HUES48 (cell line): ENCODE measurements at regions not wholly inside any gene's neighbourhood (a gene's known extent, or its start where the extent isn't known, plus 50 kb on each side); places are given as distances from the start of the nearest gene placed in this dataset.

Experiments used
- H3K27ac ChIP-seq: one replicate; pipeline ENCODE4 v1.7.0; 2013; ENCODE audit warnings: low read depth, low read length, inconsistent platforms
- H3K27me3 ChIP-seq: 2 replicates; pipeline ENCODE4 v1.6.1; 2013; ENCODE audit warnings: mild to moderate bottlenecking, low read length; ENCODE audit not compliant: control insufficient read depth, insufficient read depth
- H3K36me3 ChIP-seq: 2 replicates; pipeline ENCODE4 v1.6.1; 2013; ENCODE audit warnings: low read length; ENCODE audit not compliant: control insufficient read depth, insufficient read depth
- H3K4me1 ChIP-seq: 2 replicates; pipeline ENCODE4 v1.6.1; 2013; ENCODE audit warnings: mild to moderate bottlenecking, low read length; ENCODE audit not compliant: control insufficient read depth, insufficient read depth
- H3K4me3 ChIP-seq: 2 replicates; pipeline ENCODE4 v1.5.1; 2013; ENCODE audit warnings: mild to moderate bottlenecking, low read depth, low read length
- H3K9ac ChIP-seq: 2 replicates; pipeline ENCODE4 v1.6.1; 2013; ENCODE audit warnings: mild to moderate bottlenecking, low read depth, low read length, moderate library complexity
- H3K9me3 ChIP-seq: 2 replicates; pipeline ENCODE4 v1.6.1; 2013; ENCODE audit warnings: low read length; ENCODE audit not compliant: control insufficient read depth, insufficient read depth

DNA sequence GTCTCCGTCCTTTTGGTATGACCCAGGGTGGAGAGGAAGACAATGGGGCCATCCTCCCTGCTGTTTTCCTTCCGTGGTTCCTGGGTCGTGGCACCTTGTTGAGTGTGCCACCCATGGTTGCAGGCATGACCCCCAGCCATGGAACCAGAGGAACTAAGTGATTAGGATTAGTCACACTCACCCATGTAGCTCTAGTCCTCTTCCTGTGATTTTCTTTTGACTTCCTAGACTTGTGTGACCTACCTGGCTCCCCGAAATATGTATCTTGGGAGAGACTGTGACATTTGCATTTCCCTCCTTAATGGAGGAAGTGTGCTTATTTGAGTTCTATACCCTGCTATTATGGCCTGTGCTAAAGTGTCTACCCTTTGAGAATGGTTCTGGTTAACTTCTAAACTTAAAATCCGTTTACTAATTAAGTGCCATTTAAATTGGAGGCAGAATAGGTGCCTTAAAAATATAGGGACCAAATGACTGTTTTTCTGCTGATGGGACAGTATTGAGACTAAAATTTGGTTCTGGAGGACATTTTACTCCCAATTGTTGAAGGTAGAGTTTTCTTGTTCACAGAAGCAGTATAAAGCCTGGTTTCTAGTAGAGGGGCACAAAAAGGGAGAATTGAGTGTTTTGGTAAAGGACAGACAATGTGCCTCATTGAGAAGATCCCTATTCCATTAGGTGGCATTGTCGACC lies 545.6 kb downstream of the HDGFL1 start:
- no peak overlapping the region for H3K4me3 ChIP-seq
- H3K36me3 ChIP-seq = no peaks in the 10 kb centered on the region
- H3K27me3 ChIP-seq = no peaks in the 10 kb centered on the region
- peaks cover 25% of the 10 kb centered on the region for H3K9me3 ChIP-seq
- no peaks in the 10 kb centered on the region for H3K4me1 ChIP-seq
- no peak overlapping the region for H3K9ac ChIP-seq
- H3K27ac ChIP-seq = no peak overlapping the region

DNA sequence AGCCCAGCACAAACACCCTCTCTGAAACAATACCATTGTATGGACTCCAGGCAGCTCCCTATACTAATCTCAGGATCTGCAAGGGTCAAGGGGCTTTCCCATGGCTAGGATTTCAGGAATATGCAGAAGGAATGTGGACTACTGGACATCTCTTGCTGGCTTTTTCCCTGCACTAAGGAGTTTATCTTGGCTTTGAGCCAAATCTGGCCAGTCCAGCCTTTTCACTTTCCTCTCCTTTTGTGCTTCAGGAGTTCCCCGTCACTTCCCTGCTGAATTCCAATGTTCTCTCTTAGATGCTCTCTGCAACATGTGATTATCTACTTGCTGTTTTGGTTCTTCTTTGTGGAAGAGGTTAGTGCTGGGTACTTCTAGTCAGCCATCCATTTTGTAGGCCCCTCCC lies 568.2 kb downstream of the HDGFL1 start:
- Histone ChIP-seq H3K4me3 (no peak overlapping the region), H3K9me3 (no peaks in the 10 kb centered on the region; the same call in 1 of the 2 replicates), H3K9ac (no peak overlapping the region), H3K27ac (no peak overlapping the region), H3K4me1 (no peaks in the 10 kb centered on the region), H3K27me3 (no peaks in the 10 kb centered on the region), H3K36me3 (no peaks in the 10 kb centered on the region)

DNA sequence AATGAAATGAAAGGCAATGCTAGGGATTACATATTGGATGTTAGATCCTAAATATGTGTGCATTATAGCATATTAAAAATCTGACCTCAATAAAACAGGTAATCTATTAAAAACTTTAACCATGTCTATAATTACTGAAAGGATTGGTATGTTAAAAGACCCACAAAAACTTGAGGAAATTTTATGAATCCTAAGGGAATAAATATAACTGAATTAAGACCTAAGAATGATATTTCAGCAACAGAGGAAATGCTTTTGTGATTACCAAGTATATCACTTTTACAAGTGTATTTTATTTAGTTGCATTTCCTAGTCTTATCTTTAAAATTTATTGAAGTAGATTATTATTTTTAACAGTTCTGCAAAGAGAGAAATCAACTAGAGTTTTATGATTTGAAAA lies 571.5 kb downstream of the HDGFL1 start:
- Histone ChIP-seq H3K4me3 (no peak overlapping the region), H3K27ac (no peak overlapping the region), H3K9ac (no peak overlapping the region), H3K27me3 (no peaks in the 10 kb centered on the region), H3K4me1 (no peaks in the 10 kb centered on the region), H3K9me3 (no peaks in the 10 kb centered on the region; the same call in 1 of the 2 replicates), H3K36me3 (no peaks in the 10 kb centered on the region)

DNA sequence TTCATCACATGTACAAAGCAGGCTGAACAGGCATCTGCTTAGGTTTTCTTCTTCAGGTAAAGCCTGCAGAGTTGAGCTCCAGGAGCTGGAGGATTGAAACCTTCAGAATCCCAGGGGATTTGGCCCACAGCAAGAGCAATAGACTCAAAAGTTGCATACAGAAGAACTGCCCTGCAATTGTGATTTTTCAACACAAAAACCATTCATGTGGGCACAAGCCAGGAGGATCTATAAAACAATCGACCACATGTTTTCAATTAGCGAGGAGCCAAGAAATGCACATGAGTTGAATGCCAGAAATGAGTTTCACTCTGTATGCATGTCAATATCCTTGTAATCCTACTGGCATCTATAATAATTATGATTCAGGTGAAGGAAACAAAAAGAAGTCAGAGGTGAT lies 576.4 kb downstream of the HDGFL1 start:
- H3K9ac ChIP-seq = no peak overlapping the region
- no peak overlapping the region for H3K27ac ChIP-seq

DNA sequence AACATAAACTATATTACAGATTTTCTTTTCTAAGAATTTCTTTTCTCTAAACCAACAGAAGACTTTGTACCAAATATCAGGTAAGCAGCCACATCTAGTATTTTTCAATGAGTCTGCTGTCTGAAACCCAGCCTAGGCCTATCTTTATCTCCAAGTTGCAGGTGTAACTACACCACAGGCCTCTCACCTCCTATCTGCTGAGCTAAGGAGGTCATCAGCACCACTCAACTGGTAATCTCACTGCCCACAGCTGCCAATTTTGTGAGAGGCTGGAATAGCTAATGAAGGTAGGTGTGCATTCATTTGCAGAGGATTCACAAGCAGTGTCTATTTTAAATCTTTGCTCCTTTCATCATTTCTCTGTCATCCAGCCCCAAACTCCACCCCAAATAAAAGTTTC lies 584.8 kb downstream of the HDGFL1 start:
- no peak overlapping the region for H3K9ac ChIP-seq
- H3K36me3 ChIP-seq = no peaks in the 10 kb centered on the region
- H3K27ac ChIP-seq = no peak overlapping the region
- no peaks in the 10 kb centered on the region for H3K4me1 ChIP-seq
- H3K9me3 ChIP-seq = no peaks in the 10 kb centered on the region; the same call in 1 of the 2 replicates
- H3K4me3 ChIP-seq = no peak overlapping the region
- no peaks in the 10 kb centered on the region for H3K27me3 ChIP-seq

More for the DNA sequence above, 576.4 kb downstream of the HDGFL1 start:
- no peaks in the 10 kb centered on the region for H3K4me1 ChIP-seq
- H3K27me3 ChIP-seq = no peaks in the 10 kb centered on the region
- H3K4me3 ChIP-seq = no peak overlapping the region
- no peaks in the 10 kb centered on the region for H3K9me3 ChIP-seq
- H3K36me3 ChIP-seq = no peaks in the 10 kb centered on the region

DNA sequence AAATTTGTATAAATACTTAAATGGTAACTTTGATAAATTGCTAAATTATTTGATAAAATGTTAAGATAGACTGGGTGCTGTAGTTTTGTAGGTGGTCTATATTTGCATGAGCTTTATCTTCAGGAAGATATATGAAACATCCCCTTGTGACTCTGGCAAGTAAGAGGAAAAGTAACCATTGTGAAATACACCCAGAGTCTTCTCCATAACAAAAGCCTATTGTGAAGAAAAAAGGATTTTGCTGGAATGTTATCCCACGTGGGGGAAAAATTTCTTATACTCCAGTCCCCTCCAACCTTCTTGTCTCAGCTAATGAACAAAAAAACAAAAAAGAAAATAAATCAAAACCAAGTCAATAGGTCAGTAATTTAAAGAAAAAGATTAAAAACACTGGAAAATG lies 600.7 kb downstream of the HDGFL1 start:
- Histone ChIP-seq H3K27ac (peak overlapping the region; percentile 6), H3K9me3 (peaks cover 40% of the 10 kb centered on the region), H3K4me1 (peaks cover 12% of the 10 kb centered on the region), H3K27me3 (no peaks in the 10 kb centered on the region), H3K9ac (no peak overlapping the region), H3K36me3 (no peaks in the 10 kb centered on the region), H3K4me3 (no peak overlapping the region; the same call in 1 of the 2 replicates)

DNA sequence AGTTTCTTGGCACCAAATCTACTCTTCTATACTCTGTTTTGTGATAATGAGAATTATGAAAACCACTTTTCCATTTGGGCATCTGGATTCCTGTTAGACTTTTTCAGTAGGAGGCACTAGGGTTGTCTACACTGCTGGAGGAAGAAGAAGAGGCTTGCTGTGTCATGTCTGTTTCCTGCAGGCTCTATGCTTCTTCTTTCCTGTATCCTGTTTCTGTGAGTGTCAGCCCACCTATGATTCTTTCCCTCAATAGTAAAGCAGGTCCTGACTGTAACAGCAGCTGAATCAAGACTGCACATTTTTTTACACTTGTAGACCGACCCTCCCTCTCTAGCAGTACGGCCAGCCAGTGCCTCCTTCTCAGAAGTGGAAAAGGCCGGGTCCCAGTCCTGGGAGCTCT lies 603.9 kb downstream of the HDGFL1 start:
- Histone ChIP-seq H3K27ac (no peak overlapping the region), H3K4me1 (peaks cover 12% of the 10 kb centered on the region), H3K27me3 (no peaks in the 10 kb centered on the region), H3K36me3 (no peaks in the 10 kb centered on the region), H3K9me3 (peaks cover 19% of the 10 kb centered on the region), H3K9ac (no peak overlapping the region), H3K4me3 (no peak overlapping the region)

DNA sequence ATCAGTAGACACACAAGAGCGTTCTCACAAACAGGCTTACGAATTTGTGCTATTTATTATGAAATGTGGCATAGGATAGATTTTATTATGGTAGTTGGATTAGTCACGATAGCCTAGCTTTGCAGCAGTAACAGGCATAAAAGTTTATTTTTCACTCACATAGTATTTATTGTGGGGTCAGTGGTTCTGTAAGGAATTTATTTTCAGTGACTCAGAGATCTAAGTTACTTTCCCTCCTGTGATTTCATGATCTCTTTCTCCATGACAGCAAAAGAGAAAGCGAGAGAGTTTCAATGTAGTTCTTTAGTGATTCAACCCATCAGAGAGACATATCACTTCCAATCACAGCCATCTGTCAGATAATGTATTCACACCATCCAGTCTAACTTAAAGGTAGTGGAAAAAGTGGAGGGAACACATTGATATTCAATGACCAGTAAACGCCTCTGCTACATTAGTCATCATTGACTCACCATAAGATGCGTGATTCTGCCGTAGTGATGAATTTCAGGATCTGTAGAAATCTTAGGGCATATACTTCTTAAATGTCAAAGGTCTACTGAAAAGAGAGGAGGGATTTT lies 605.5 kb downstream of the HDGFL1 start:
- Histone ChIP-seq H3K27ac (no peak overlapping the region), H3K4me3 (no peak overlapping the region), H3K9me3 (peaks cover 5% of the 10 kb centered on the region; the same call in 1 of the 2 replicates)

DNA sequence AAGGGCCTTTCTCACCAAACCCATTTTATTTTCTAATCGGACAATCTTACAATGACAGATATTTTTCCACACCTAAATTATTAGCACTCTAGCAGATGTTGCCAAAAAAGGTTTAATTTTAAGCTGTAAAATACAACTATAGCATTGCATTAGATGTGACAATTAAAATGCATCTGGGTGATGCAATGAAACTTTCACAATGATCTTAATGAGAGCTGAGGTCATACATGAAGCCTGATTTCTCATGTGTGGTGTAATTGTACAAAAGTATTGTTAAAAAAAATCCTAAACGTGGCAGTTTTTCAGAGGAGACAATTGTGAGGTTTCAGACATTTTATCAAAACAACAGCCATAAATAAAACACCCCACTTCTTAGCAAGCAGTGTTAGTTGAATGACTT lies 606.0 kb downstream of the HDGFL1 start:
- H3K4me3 ChIP-seq = no peak overlapping the region
- H3K36me3 ChIP-seq = no peaks in the 10 kb centered on the region
- no peaks in the 10 kb centered on the region for H3K27me3 ChIP-seq
- no peak overlapping the region for H3K27ac ChIP-seq
- H3K9ac ChIP-seq = no peak overlapping the region
- H3K4me1 ChIP-seq = peaks cover 3% of the 10 kb centered on the region
- H3K9me3 ChIP-seq = peaks cover 5% of the 10 kb centered on the region; the same call in 1 of the 2 replicates

More for the DNA sequence above, 605.5 kb downstream of the HDGFL1 start:
- H3K9ac ChIP-seq = no peak overlapping the region
- H3K36me3 ChIP-seq = no peaks in the 10 kb centered on the region
- peaks cover 8% of the 10 kb centered on the region for H3K4me1 ChIP-seq
- no peaks in the 10 kb centered on the region for H3K27me3 ChIP-seq

DNA sequence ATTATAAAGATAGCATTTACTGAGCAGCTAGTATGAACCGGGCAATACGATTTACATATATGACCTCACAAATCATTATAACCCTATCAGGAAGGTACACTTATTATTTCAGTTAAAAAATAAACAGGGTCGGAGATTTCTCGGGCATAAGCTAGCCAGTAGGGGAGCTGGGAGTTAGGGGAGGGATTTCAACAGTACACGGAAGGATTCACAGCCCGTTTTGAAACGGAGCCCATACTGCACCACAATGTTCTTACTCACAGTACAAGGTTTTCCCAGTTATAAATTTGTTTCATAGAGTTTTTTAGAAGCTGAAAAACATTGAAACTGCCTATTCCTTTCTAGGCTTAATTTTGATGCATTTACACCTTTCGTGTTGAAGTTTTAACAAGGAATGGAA lies 607.1 kb downstream of the HDGFL1 start:
- peaks cover 6% of the 10 kb centered on the region; the same call in 1 of the 2 replicates for H3K4me1 ChIP-seq
- no peaks in the 10 kb centered on the region for H3K36me3 ChIP-seq
- no peaks in the 10 kb centered on the region for H3K27me3 ChIP-seq
- H3K9me3 ChIP-seq = 0 out of 2 replicates have a peak, but pooled peaks cover 1% of the 10 kb centered on the region
- H3K9ac ChIP-seq = no peak overlapping the region
- no peak overlapping the region for H3K4me3 ChIP-seq
- no peak overlapping the region for H3K27ac ChIP-seq

DNA sequence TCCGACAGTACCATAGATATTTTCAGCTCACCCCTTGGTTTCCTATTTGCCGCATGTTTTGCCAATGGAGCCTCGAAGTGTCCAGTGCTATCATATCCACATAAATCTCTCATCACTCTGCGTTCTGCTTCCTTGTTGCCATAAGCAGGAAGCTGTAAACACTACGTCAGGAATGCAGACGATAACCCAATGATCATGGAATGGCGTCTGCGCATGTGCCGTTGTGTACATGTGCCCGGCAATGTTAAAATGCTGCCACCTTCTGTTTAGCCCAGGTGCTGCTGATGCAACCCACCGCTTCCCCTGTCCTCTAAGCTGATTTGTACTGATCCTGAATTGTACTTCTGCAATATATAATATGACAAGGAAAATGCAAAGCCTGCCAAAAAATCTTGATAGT lies 607.5 kb downstream of the HDGFL1 start:
- no peak overlapping the region for H3K27ac ChIP-seq
- peaks cover 6% of the 10 kb centered on the region; the same call in 1 of the 2 replicates for H3K4me1 ChIP-seq
- H3K9me3 ChIP-seq = no peaks in the 10 kb centered on the region
- H3K36me3 ChIP-seq = no peaks in the 10 kb centered on the region
- no peaks in the 10 kb centered on the region for H3K27me3 ChIP-seq
- H3K4me3 ChIP-seq = no peak overlapping the region
- no peak overlapping the region for H3K9ac ChIP-seq
